ENCODE measurements at regions not wholly inside any gene's neighbourhood (a gene's known extent, or its start where the extent isn't known, plus 50 kb on each side); places are given as distances from the start of the nearest gene placed in this dataset.

- no peak for DNase-seq
Measured at GRCh38 chr14:54098536-54098935, 141.9 kb upstream of the BMP4 start.

GRCh38 chr14:54102051-54102456, 145.4 kb upstream of the BMP4 start:
- no peak for DNase-seq

GRCh38 chr14:54102530-54102929, 145.9 kb upstream of the BMP4 start:
- DNase-seq = no peak

GRCh38 chr14:54104601-54105145, 148.0 kb upstream of the BMP4 start:
- no peak for DNase-seq

- DNase-seq = no peak
Measured at GRCh38 chr14:54105406-54105805, 148.8 kb upstream of the BMP4 start.

GRCh38 chr14:54105898-54106297, 149.3 kb upstream of the BMP4 start:
- no peak for DNase-seq

GRCh38 chr14:54106661-54107377, 150.2 kb upstream of the BMP4 start:
- DNase-seq = no peak

- no peak for DNase-seq
Measured at GRCh38 chr14:54108481-54109471, 152.2 kb upstream of the BMP4 start.

GRCh38 chr14:54109521-54110120, 153.0 kb upstream of the BMP4 start:
- DNase-seq = no peak

GRCh38 chr14:54114941-54115340, 158.3 kb upstream of the BMP4 start:
- DNase-seq = no peak

- no peak for DNase-seq
Measured at GRCh38 chr14:54116198-54116885, 159.7 kb upstream of the BMP4 start.

GRCh38 chr14:54116972-54117371, 160.3 kb upstream of the BMP4 start:
- no peak for DNase-seq

GRCh38 chr14:54117396-54117795, 160.8 kb upstream of the BMP4 start:
- no peak for DNase-seq

- no peak for DNase-seq
Measured at GRCh38 chr14:54117924-54118323, 161.3 kb upstream of the BMP4 start.

- no peak for DNase-seq
Measured at GRCh38 chr14:54120260-54120659, 163.6 kb upstream of the BMP4 start.

GRCh38 chr14:54121466-54122027, 164.9 kb upstream of the BMP4 start:
- DNase-seq = no peak

- DNase-seq = no peak
Measured at GRCh38 chr14:54123841-54124240, 167.2 kb upstream of the BMP4 start.

- no peak for DNase-seq
Measured at GRCh38 chr14:54125109-54125508, 168.5 kb upstream of the BMP4 start.

- no peak for DNase-seq
Measured at GRCh38 chr14:54126947-54127346, 170.3 kb upstream of the BMP4 start.

GRCh38 chr14:54127526-54127925, 170.9 kb upstream of the BMP4 start:
- no peak for DNase-seq

- no peak for DNase-seq
Measured at GRCh38 chr14:54129850-54130640, 173.4 kb upstream of the BMP4 start.
